ENCODE measurements at regions not wholly inside any gene's neighbourhood (a gene's known extent, or its start where the extent isn't known, plus 50 kb on each side); places are given as distances from the start of the nearest gene placed in this dataset.

DNA sequence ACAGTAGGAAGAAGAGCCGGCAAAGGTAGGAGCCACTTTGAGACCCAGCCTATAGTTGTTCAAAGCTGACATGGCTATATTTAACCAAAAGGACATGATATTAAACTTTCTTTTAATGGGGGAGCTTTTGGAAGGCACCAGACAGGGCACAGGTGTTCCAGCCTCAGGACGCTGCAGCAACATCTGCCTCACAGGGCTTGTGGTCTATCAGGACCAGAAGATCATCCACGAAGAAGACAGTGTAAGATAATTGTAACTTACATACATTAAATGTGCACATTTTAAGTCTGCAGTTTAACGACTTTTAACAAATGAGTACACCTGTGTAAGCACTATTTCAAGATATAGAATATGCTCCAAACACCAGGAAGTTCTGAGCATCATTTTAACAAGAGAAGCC, 168.2 kb upstream of the PMEPA1 start:
- no TSS peak for BruUV-seq (replicated peaks)
- Mint-ChIP-seq H3K27me3 (ENCODE audit: insufficient read depth, unreplicated experiment) (peaks cover 28% of the 10 kb centered on the region), H3K36me3 (ENCODE audit: insufficient read depth, unreplicated experiment) (no peaks in the 10 kb centered on the region), H3K27ac (ENCODE audit: unreplicated experiment) (no peak overlapping the region), H3K9me3 (ENCODE audit: unreplicated experiment) (no peaks in the 10 kb centered on the region), H3K4me3 (ENCODE audit: unreplicated experiment) (no peak overlapping the region), H3K4me1 (ENCODE audit: low read depth, unreplicated experiment) (no peaks in the 10 kb centered on the region)
- ChIA-PET CTCF (no interaction called here), POLR2A (no interaction called here)
- intact Hi-C loops (cut with micrococcal nuclease; ENCODE audit: unreplicated experiment), result loop anchor here (10.0 kb wide), 1 partner anchor 223 kb away; no protein-coding TSS in a partner anchor
- Histone ChIP-seq H3K4me1 (no peaks in the 10 kb centered on the region), H3K9me3 (no peaks in the 10 kb centered on the region), H3K36me3 (ENCODE audit: control insufficient read depth, insufficient read depth, low read length) (no peaks in the 10 kb centered on the region), H3K27me3 (replicated peaks; ENCODE audit: control insufficient read depth, insufficient read depth, low read length) (peaks cover 3% of the 10 kb centered on the region), H3K4me3 (ENCODE audit: low read depth, low read length) (no peak overlapping the region)
- TF ChIP-seq CTCF (IDR thresholded peaks at IDR 0.05; ENCODE audit: insufficient read depth in 1 of 2, low read depth in 1 of 2, low read length in 1 of 2, severe bottlenecking in 1 of 2, unreplicated experiment in 1 of 2), result no peak
- DNase-seq, result no peak

GRCh38 chr20:57877131-57877824, 167.5 kb upstream of the PMEPA1 start:
- no peaks in the 10 kb centered on the region for H3K9me3 Mint-ChIP-seq (ENCODE audit: unreplicated experiment)
- POLR2A ChIA-PET, result no interaction called here
- H3K4me1 ChIP-seq, result no peaks in the 10 kb centered on the region
- intact Hi-C loops (cut with micrococcal nuclease; ENCODE audit: unreplicated experiment), result loop anchor here (10.0 kb wide), 1 partner anchor 222 kb away; no protein-coding TSS in a partner anchor
- peaks cover 3% of the 10 kb centered on the region for H3K27me3 ChIP-seq (replicated peaks; ENCODE audit: control insufficient read depth, insufficient read depth, low read length)
- TF ChIP-seq CTCF (IDR thresholded peaks at IDR 0.05; ENCODE audit: insufficient read depth in 1 of 2, low read depth in 1 of 2, low read length in 1 of 2, severe bottlenecking in 1 of 2, unreplicated experiment in 1 of 2), result no peak
- no peak for DNase-seq
- no peak overlapping the region for H3K4me3 ChIP-seq (ENCODE audit: low read depth, low read length)
- no peak overlapping the region for H3K4me3 Mint-ChIP-seq (ENCODE audit: unreplicated experiment)
- no peaks in the 10 kb centered on the region for H3K9me3 ChIP-seq
- H3K27me3 Mint-ChIP-seq (ENCODE audit: insufficient read depth, unreplicated experiment), result peaks cover 27% of the 10 kb centered on the region
- H3K36me3 ChIP-seq (ENCODE audit: control insufficient read depth, insufficient read depth, low read length), result no peaks in the 10 kb centered on the region
- CTCF ChIA-PET, result no interaction called here
- H3K27ac Mint-ChIP-seq (ENCODE audit: unreplicated experiment), result no peak overlapping the region
- no peaks in the 10 kb centered on the region for H3K36me3 Mint-ChIP-seq (ENCODE audit: insufficient read depth, unreplicated experiment)
- no peaks in the 10 kb centered on the region for H3K4me1 Mint-ChIP-seq (ENCODE audit: low read depth, unreplicated experiment)
- BruUV-seq (replicated peaks), result no TSS peak

DNA sequence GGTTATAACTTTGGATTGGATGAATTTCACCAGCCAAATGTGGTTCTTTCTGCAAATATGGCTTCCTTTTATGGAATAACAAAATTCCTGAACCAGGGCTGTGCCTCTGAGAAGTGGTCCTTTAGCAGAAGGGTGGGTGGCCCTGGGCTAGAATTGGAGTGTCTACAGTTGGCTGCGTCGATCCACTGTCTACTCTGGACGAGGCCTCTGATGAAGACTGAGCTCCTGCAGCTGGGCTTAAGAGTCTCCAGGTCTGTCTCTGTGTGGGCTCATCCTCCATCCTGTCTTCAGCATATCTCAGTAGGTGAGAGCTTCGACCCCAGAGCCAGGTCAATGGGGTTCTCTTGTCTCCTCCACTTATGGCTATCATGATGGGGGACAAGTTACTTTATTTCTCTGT, 166.3 kb upstream of the PMEPA1 start:
- intact Hi-C loops (cut with micrococcal nuclease; ENCODE audit: unreplicated experiment), result loop anchor here (10.0 kb wide), 1 partner anchor 221 kb away; no protein-coding TSS in a partner anchor
- H3K9me3 ChIP-seq, result no peaks in the 10 kb centered on the region
- H3K4me1 Mint-ChIP-seq (ENCODE audit: low read depth, unreplicated experiment), result no peaks in the 10 kb centered on the region
- CTCF ChIA-PET, result no interaction called here
- no peaks in the 10 kb centered on the region for H3K36me3 ChIP-seq (ENCODE audit: control insufficient read depth, insufficient read depth, low read length)
- H3K4me3 Mint-ChIP-seq (ENCODE audit: unreplicated experiment), result no peak overlapping the region
- no TSS peak for BruUV-seq (replicated peaks)
- peaks cover 29% of the 10 kb centered on the region for H3K27me3 Mint-ChIP-seq (ENCODE audit: insufficient read depth, unreplicated experiment)
- no peak overlapping the region for H3K4me3 ChIP-seq (ENCODE audit: low read depth, low read length)
- TF ChIP-seq CTCF (IDR thresholded peaks at IDR 0.05; ENCODE audit: insufficient read depth in 1 of 2, low read depth in 1 of 2, low read length in 1 of 2, severe bottlenecking in 1 of 2, unreplicated experiment in 1 of 2), result no peak
- H3K27me3 ChIP-seq (replicated peaks; ENCODE audit: control insufficient read depth, insufficient read depth, low read length), result peaks cover 3% of the 10 kb centered on the region
- H3K4me1 ChIP-seq, result no peaks in the 10 kb centered on the region
- H3K36me3 Mint-ChIP-seq (ENCODE audit: insufficient read depth, unreplicated experiment), result no peaks in the 10 kb centered on the region
- H3K9me3 Mint-ChIP-seq (ENCODE audit: unreplicated experiment), result no peaks in the 10 kb centered on the region
- no peak overlapping the region for H3K27ac Mint-ChIP-seq (ENCODE audit: unreplicated experiment)
- DNase-seq, result no peak
- POLR2A ChIA-PET, result no interaction called here
